T-helper 1 cell treated with Interleukin-12 subunit alpha and Interleukin-12 subunit beta and Interleukin-4 antibody, amounts not matched to agents 30 ng/mL and 1 ng/mL, for 36 hours (primary cell): ENCODE measurements at regions not wholly inside any gene's neighbourhood (a gene's known extent, or its start where the extent isn't known, plus 50 kb on each side); places are given as distances from the start of the nearest gene placed in this dataset.

Experiments
- intact Hi-C: fragments of 100-400 bp; cut with micrococcal nuclease; formaldehyde crosslinking; loops from one replicate; pipeline ENCODE4 v1.15.1; 2024

GRCh38 chr2:39532933-39533332 lies 95.8 kb upstream of the MAP4K3 start:
- intact Hi-C loops: no loop called here

DNA sequence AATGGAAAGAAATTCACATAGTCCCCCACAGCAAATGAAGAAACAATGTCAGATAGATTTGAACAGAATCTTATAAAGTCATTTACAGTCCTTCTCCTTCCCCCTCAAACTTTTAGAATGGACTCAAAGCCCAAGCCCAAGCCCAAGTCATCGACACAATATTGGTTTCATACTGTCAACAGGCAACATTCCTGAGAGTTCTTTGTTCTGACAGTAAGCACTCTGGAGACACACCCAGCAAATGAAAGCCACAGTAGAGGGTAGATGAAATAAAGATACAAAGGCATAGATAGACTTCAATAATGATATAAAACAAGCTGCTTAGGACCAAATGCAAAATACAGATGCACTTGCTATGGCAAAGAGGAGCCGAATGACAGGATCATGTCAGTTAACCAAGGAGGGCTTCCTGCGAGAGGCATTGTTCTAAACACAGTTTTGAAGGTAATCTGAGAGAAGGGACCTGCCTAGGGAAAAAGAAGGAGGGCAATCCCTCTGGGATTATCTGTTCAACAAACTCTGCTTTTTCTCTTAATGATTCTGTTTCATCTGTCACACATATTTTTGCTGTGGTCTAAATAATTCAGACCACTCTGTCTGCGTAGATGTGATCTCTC lies 97.1 kb upstream of the MAP4K3 start:
- intact Hi-C loops: no loop called here

GRCh38 chr2:39535636-39536185 lies 98.6 kb upstream of the MAP4K3 start:
- intact Hi-C loops: no loop called here

DNA sequence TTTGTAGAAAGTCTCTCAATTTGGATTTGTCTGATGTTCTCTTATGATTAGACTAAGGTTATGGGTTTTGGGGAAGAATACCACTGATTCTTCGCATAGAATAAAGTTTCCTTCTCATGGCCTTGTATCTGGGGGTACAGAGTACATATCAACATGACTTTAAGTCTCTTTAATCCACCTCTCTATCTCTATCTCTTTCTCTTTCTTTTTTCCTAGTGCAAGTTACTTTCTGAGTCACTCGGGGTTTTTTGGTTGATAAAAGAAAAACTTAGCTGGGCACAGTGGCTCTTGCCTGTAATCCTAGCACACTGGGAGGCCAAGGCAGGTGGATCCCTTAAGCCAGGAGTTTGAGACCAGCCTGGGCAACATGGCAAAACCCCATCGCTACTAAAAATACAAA lies 100.1 kb upstream of the MAP4K3 start:
- intact Hi-C loops: no loop called here

GRCh38 chr2:39538718-39539117 lies 101.6 kb upstream of the MAP4K3 start:
- intact Hi-C loops: no loop called here

GRCh38 chr2:39540414-39540813 lies 103.3 kb upstream of the MAP4K3 start:
- intact Hi-C loops: no loop called here

GRCh38 chr2:39541011-39541930 lies 104.2 kb upstream of the MAP4K3 start:
- intact Hi-C loops: no loop called here

DNA sequence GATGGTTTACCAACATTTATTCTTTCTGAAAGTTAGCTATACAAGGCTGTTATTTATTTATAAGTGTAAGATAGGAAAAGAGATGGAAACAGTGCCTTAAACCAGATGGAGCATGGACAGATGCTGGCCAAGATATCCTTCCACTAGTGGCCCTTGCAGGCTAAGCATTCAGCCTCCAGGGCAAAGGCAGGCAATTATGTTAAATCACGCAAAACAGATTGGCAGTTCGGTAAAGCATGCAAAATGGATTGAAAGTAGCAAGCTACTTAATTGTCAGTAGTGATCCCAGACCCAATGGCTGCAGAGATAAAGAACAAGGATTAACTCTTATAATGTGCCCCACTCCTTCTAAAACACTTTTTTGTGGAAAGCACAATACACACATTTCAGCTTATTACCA lies 105.4 kb upstream of the MAP4K3 start:
- intact Hi-C loops: no loop called here

GRCh38 chr2:39545957-39546356 lies 108.9 kb upstream of the MAP4K3 start:
- intact Hi-C loops: no loop called here

- intact Hi-C loops: no loop called here
These were observed 109.3 kb upstream of the MAP4K3 start for GRCh38 chr2:39546409-39546808.

GRCh38 chr2:39546937-39547336 lies 109.9 kb upstream of the MAP4K3 start:
- intact Hi-C loops: no loop called here

GRCh38 chr2:39547811-39548719 lies 111.0 kb upstream of the MAP4K3 start:
- intact Hi-C loops: no loop called here

GRCh38 chr2:39549000-39549399 lies 111.9 kb upstream of the MAP4K3 start:
- intact Hi-C loops: no loop called here

DNA sequence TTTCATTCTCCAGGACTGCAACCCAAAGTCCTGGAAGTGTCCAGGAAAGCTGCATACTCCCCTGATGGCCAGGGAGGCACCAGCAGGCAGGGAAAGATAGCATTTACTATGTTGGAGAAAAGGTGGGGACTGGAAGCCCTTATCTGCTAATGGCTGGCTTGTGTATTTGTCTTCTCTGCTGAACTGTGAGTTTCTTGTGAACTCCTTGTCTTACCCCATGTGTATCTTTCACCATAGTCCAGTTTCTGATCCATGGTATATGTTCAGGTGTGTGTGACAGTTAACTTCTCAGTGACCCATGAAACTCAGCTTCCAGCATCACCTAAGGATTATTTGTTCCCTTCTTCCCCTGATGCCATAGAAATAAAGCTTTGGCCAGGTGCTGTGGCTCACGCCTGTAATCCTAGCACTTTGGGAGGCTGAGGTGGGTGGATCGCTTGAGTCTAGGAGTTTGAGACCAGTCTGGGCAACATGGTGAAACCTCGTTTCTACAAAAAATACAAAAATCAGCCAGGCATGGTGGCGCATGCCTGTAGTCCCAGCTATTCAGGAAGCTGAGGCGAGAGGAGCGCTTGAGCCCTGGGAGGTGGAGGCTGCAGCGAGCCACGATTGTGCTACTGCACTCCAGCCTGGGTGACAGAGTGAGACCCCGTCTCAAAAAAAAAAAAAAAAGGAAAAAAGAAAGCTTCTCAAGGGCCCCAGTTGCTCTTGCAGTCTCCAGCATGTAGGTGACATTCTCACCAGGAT lies 112.8 kb upstream of the MAP4K3 start:
- intact Hi-C loops: no loop called here

- intact Hi-C loops: no loop called here
These were observed 113.7 kb upstream of the MAP4K3 start for GRCh38 chr2:39550701-39551285.

- intact Hi-C loops: no loop called here
These were observed 106.8 kb upstream of the TMEM178A start for GRCh38 chr2:39558906-39559305.

DNA sequence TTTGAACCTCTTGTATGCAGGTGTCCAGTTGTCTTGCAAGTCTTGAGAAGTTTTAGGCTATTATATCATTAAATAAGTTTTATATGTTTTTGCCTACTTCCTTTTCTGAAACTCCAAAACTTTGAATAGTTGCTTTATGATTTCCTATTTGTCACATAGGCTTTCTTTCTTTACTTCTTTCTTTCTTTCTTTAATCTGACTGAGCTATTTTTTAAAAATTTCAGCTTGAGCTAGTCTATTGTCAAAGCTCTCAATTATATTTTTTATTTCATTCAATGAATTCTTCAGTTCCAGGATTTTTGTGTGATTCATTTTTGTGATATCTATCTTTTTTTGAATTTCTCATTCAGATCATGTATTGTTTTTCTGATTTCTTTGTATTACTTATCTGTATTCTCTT lies 102.1 kb upstream of the TMEM178A start:
- intact Hi-C loops: no loop called here

- intact Hi-C loops: no loop called here
These were observed 98.2 kb upstream of the TMEM178A start for GRCh38 chr2:39567507-39567906.

DNA sequence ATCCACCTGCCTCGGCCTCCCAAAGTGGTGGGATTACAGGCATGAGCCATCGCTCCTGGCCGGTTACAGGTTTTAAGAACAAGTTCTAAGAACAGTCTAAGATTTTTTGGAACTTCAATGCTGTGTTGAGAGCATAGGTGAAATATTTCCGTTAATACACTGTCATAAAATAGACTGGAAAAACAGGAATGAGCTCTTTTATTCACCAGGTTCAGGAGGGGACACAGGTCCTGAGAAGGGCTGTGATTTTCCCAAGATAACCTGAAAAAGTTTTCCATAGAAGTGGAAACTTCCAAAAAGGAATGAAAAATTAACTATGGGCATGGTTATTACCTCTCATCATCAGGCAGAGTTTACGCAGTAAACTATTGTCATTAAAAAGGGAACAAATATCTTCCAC lies 97.6 kb upstream of the TMEM178A start:
- intact Hi-C loops: no loop called here

- intact Hi-C loops: no loop called here
These were observed 97.1 kb upstream of the TMEM178A start for GRCh38 chr2:39568561-39569006.
